ENCODE measurements at regions not wholly inside any gene's neighbourhood (a gene's known extent, or its start where the extent isn't known, plus 50 kb on each side); places are given as distances from the start of the nearest gene placed in this dataset.
A peak's percentile ranks its signal among the peaks of the same experiment; 100 is the strongest.

GRCh38 chr1:94633051-94633450, 91.5 kb upstream of the F3 start:
- peak; percentile 46 for DNase-seq (ENCODE audit: low read depth)
- H3K4me3 ChIP-seq (ENCODE audit: low read depth, low read length), result no peak overlapping the region
- TF ChIP-seq CTCF (IDR thresholded peaks at IDR 0.05; ENCODE audit: insufficient read depth, low read depth, low read length), result no peak
- H3K36me3 ChIP-seq (ENCODE audit: control insufficient read depth, insufficient read depth, low read length), result no peaks in the 10 kb centered on the region
- H3K27me3 ChIP-seq (ENCODE audit: control insufficient read depth, insufficient read depth, low read length), result no peaks in the 10 kb centered on the region
- POLR2A ChIA-PET, result interaction anchor here (0.6 to 1.1 kb wide), 2 partner anchors 13 to 53 kb away, joined by 3 to 4 read pairs; no protein-coding TSS in a partner anchor
- CTCF ChIA-PET, result interaction anchor here (0.8 to 1.4 kb wide), 2 partner anchors 10 to 169 kb away, joined by 3 read pairs; no protein-coding TSS in a partner anchor

GRCh38 chr1:94629259-94630181, 88.0 kb upstream of the F3 start:
- no peaks in the 10 kb centered on the region for H3K36me3 ChIP-seq (ENCODE audit: control insufficient read depth, insufficient read depth, low read length)
- ChIA-PET CTCF (interaction anchor here (1.2 to 1.4 kb wide), 2 partner anchors 10 to 15 kb away, joined by 3 to 4 read pairs; no protein-coding TSS in a partner anchor), POLR2A (no interaction called here)
- no peak for DNase-seq (ENCODE audit: low read depth)
- no peak for TF ChIP-seq CTCF (IDR thresholded peaks at IDR 0.05; ENCODE audit: insufficient read depth, low read depth, low read length)
- H3K27me3 ChIP-seq (ENCODE audit: control insufficient read depth, insufficient read depth, low read length), result no peaks in the 10 kb centered on the region
- no peak overlapping the region for H3K4me3 ChIP-seq (ENCODE audit: low read depth, low read length)

GRCh38 chr1:94628499-94628843, 86.9 kb upstream of the F3 start:
- CTCF ChIA-PET, result interaction anchor here (1.2 kb wide), 1 partner anchor 9 kb away, joined by 3 read pairs; no protein-coding TSS in a partner anchor
- TF ChIP-seq CTCF (IDR thresholded peaks at IDR 0.05; ENCODE audit: insufficient read depth, low read depth, low read length), result no peak
- DNase-seq (ENCODE audit: low read depth), result no peak

GRCh38 chr1:94627771-94628498, 86.4 kb upstream of the F3 start:
- no peak for DNase-seq (ENCODE audit: low read depth)
- no peaks in the 10 kb centered on the region for H3K27me3 ChIP-seq (ENCODE audit: control insufficient read depth, insufficient read depth, low read length)
- ChIA-PET CTCF (no interaction called here), POLR2A (no interaction called here)
- H3K4me3 ChIP-seq (ENCODE audit: low read depth, low read length), result no peak overlapping the region
- no peak for TF ChIP-seq CTCF (IDR thresholded peaks at IDR 0.05; ENCODE audit: insufficient read depth, low read depth, low read length)
- no peaks in the 10 kb centered on the region for H3K36me3 ChIP-seq (ENCODE audit: control insufficient read depth, insufficient read depth, low read length)

More at GRCh38 chr1:94628499-94628843, 86.9 kb upstream of the F3 start:
- no peaks in the 10 kb centered on the region for H3K36me3 ChIP-seq (ENCODE audit: control insufficient read depth, insufficient read depth, low read length)
- H3K4me3 ChIP-seq (ENCODE audit: low read depth, low read length), result no peak overlapping the region
- POLR2A ChIA-PET, result no interaction called here
- H3K27me3 ChIP-seq (ENCODE audit: control insufficient read depth, insufficient read depth, low read length), result no peaks in the 10 kb centered on the region

- Histone ChIP-seq H3K27me3 (ENCODE audit: control insufficient read depth, insufficient read depth, low read length) (no peaks in the 10 kb centered on the region), H3K36me3 (ENCODE audit: control insufficient read depth, insufficient read depth, low read length) (no peaks in the 10 kb centered on the region), H3K4me3 (ENCODE audit: low read depth, low read length) (no peak overlapping the region)
- POLR2A ChIA-PET, result interaction anchor here (0.7 kb wide), 1 partner anchor 15 kb away, joined by 3 read pairs; no protein-coding TSS in a partner anchor
- CTCF ChIA-PET, result interaction anchor here (0.7 to 1.6 kb wide), 4 partner anchors 7 to 149 kb away, joined by 3 read pairs; no protein-coding TSS in a partner anchor
- no peak for DNase-seq (ENCODE audit: low read depth)
- no peak for TF ChIP-seq CTCF (IDR thresholded peaks at IDR 0.05; ENCODE audit: insufficient read depth, low read depth, low read length)
Observed at GRCh38 chr1:94624203-94624602, 82.6 kb upstream of the F3 start.

Measured in BJ (cell line).